K562 (cell line): ENCODE measurements at regions not wholly inside any gene's neighbourhood (a gene's known extent, or its start where the extent isn't known, plus 50 kb on each side); places are given as distances from the start of the nearest gene placed in this dataset.
A peak's percentile ranks its signal among the peaks of the same experiment; 100 is the strongest.

Experiments used
- ATAC-seq: fragments of 200-7000 bp; cut with Tn5 transposase; 3 replicates; pipeline ENCODE4 v1.9.1; 2020; ENCODE audit warnings: moderate library complexity
- BruUV-seq: library from RNA; stranded (reverse); fragments of 400-500 nt; replicated peaks from 2 replicates; lab custom pipeline; 2021; lab: Mats Ljungman, UMichigan
- CTCF ChIA-PET: fragments of 300-600 bp; formaldehyde crosslinking; extraction: SDS; loops from one replicate; lab custom pipeline; 2021; ENCODE audit warnings: low intra/inter-chr PET ratio; lab: Yijun Ruan, JAX
- POLR2A ChIA-PET: fragments of 300-600, 350-650 bp; sonication (Branson Sonifier 250); formaldehyde crosslinking; extraction: SDS; loops from one replicate; lab custom pipeline; 2021; ENCODE audit warnings: antibody characterized with exemption, inconsistent platforms; lab: Yijun Ruan, JAX
- DNase-seq, 4 experiments: peaks; one replicate each; pipeline versions ENCODE4 v3.0.0 to v3.0.0-alpha.2; 2011 to 2018; ENCODE audit warnings: low spot score in 3 of 4, mixed read lengths in 3 of 4; ENCODE audit errors: extremely low read depth in 1 of 4
- FAIRE-seq: peaks from 2 replicates; lab custom pipeline; 2011; peaks lifted over from hg19 to GRCh38; lab: Jason Lieb, UNC
- H2AFZ ChIP-seq: 2 replicates; pipeline ENCODE4 v1.6.0; 2011; ENCODE audit warnings: low read depth, low read length, control low read depth, inconsistent platforms
- H3K27ac ChIP-seq: fragments of 200-600 bp; 3 replicates; pipeline ENCODE4 v1.8.0; 2011; ENCODE audit warnings: low read depth, mild to moderate bottlenecking, control low read depth, inconsistent platforms, low read length, moderate library complexity, mixed read lengths; ENCODE audit errors: extremely low read depth
- H3K27me3 ChIP-seq, 2 experiments: fragments of 300-600 bp in 1 of 2; 2 replicates in 1 of 2; 3 replicates in 1 of 2; pipeline versions ENCODE4 v1.6.0 to v1.8.0; 2011; ENCODE audit warnings: inconsistent platforms in 2 of 2, low read length in 2 of 2, mild to moderate bottlenecking in 1 of 2, mixed read lengths in 1 of 2, moderate library complexity in 1 of 2; ENCODE audit not compliant: control insufficient read depth in 2 of 2, insufficient read depth in 2 of 2
- H3K36me3 ChIP-seq: fragments of 300-600 bp; 3 replicates; pipeline ENCODE4 v1.8.0; 2011; ENCODE audit warnings: mild to moderate bottlenecking, low read length, inconsistent platforms; ENCODE audit not compliant: control insufficient read depth, insufficient read depth
- H3K4me1 ChIP-seq, 2 experiments: fragments of 200-600 bp in 1 of 2; replicated peaks in 1 of 2; 2 replicates in 1 of 2; 3 replicates in 1 of 2; pipeline versions ENCODE4 v1.5.1 to v1.8.0; 2011; ENCODE audit warnings: inconsistent platforms in 2 of 2, low read length in 2 of 2, mild to moderate bottlenecking in 1 of 2, mixed read lengths in 1 of 2, moderate library complexity in 1 of 2; ENCODE audit not compliant: control insufficient read depth in 2 of 2, insufficient read depth in 2 of 2
- H3K4me2 ChIP-seq: 2 replicates; pipeline ENCODE4 v1.6.1; 2011; ENCODE audit warnings: low read length, control low read depth, inconsistent platforms, mixed read lengths; ENCODE audit not compliant: insufficient read depth
- H3K4me3 ChIP-seq: fragments of 200-600 bp; sonication (generic), shearing (Covaris generic); 2 replicates; pipeline ENCODE4 v1.5.1; 2016; ENCODE audit warnings: control low read depth, inconsistent platforms
- H3K79me2 ChIP-seq: fragments of 200-600 bp; 3 replicates; pipeline ENCODE4 v1.8.0; 2011; ENCODE audit warnings: low read length, inconsistent platforms; ENCODE audit not compliant: control insufficient read depth, insufficient read depth
- H3K9ac ChIP-seq, 2 experiments: 2 replicates each; pipeline versions ENCODE4 v1.6.0 to v1.6.1; 2011; ENCODE audit warnings: low read depth in 2 of 2, low read length in 2 of 2, control low read depth in 1 of 2, inconsistent platforms in 1 of 2, mild to moderate bottlenecking in 1 of 2, mixed read lengths in 1 of 2; ENCODE audit not compliant: insufficient read depth in 1 of 2
- H3K9me1 ChIP-seq: one replicate; pipeline ENCODE4 v1.6.0; 2011; ENCODE audit warnings: inconsistent platforms, mild to moderate bottlenecking, low read length, moderate library complexity; ENCODE audit not compliant: control insufficient read depth, insufficient read depth
- H3K9me3 ChIP-seq: replicated peaks from 2 replicates; pipeline ENCODE4 v1.5.1; 2011; ENCODE audit warnings: low read depth, low read length, inconsistent platforms; ENCODE audit not compliant: control insufficient read depth, insufficient read depth
- H4K20me1 ChIP-seq: replicated peaks from 2 replicates; pipeline ENCODE4 v1.6.1; 2011; ENCODE audit warnings: low read length, inconsistent platforms, mixed read lengths; ENCODE audit not compliant: control insufficient read depth, insufficient read depth
- ARHGAP35 ChIP-seq: fragments of 450-650 bp; IDR thresholded peaks from 2 replicates; pipeline ENCODE4 v1.6.1; 2018; ENCODE audit not compliant: partially characterized antibody
- CBFA2T3 ChIP-seq: fragments of 450-650 bp; IDR thresholded peaks from 2 replicates; pipeline ENCODE4 v1.6.1; 2017
- ELK1 ChIP-seq: sonication (generic); formaldehyde crosslinking; IDR thresholded peaks from 2 replicates; pipeline ENCODE4 v1.8.1; 2022; ENCODE audit warnings: missing genetic modification reagents
- FOSL1 ChIP-seq: fragments of 200-800 bp; sonication (Bioruptor generic); conservative IDR thresholded peaks from 2 replicates; pipeline ENCODE4 v1.6.1; 2016; ENCODE audit warnings: missing genetic modification characterization, missing compliant biosample characterization
- HINFP ChIP-seq: fragments of 450-650 bp; conservative IDR thresholded peaks from 2 replicates; pipeline ENCODE4 v1.6.1; 2016; ENCODE audit warnings: missing genetic modification characterization, low read depth, mild to moderate bottlenecking, control low read depth, missing compliant biosample characterization
- MAX ChIP-seq: sonication (generic); formaldehyde crosslinking; IDR thresholded peaks from 2 replicates; pipeline ENCODE4 v1.9.0; 2022; ENCODE audit warnings: mild to moderate bottlenecking, missing genetic modification reagents
- NUFIP1 ChIP-seq: fragments of 450-650 bp; IDR thresholded peaks from 2 replicates; pipeline ENCODE4 v1.6.1; 2018; ENCODE audit not compliant: partially characterized antibody
- ZBTB2 ChIP-seq: fragments of 450-650 bp; IDR thresholded peaks from 2 replicates; pipeline ENCODE4 v1.6.1; 2016; ENCODE audit warnings: antibody characterized with exemption
- ZFP1 ChIP-seq: fragments of 450-650 bp; formaldehyde crosslinking; IDR thresholded peaks from 2 replicates; pipeline ENCODE4 v1.4.0; 2020; ENCODE audit warnings: mild to moderate bottlenecking, mixed read lengths
- WGBS: fragments of 100-300 bp; shearing (Covaris generic); methylation state at CpG from one replicate; pipeline ENCODE4 v1.1.6; 2016; ENCODE audit warnings: low coverage, mixed read lengths; ENCODE audit not compliant: insufficient coverage; ENCODE audit errors: missing lambda C conversion rate; 5-methylcytosine and 5-hydroxymethylcytosine counted together
- in situ Hi-C: fragments of 300-500 bp; cut with MboI; formaldehyde crosslinking; loops from 4 replicates; pipeline ENCODE4 v1.15.0; 2018; ENCODE audit warnings: inconsistent platforms, mixed read lengths
- intact Hi-C: fragments of 100-400 bp; cut with micrococcal nuclease; formaldehyde crosslinking; loops from 2 replicates; pipeline ENCODE4 v1.14.2; 2022

GRCh38 chr2:64296140-64296480, 151.9 kb upstream of the PELI1 start:
- H3K4me1 ChIP-seq, result no peaks in the 10 kb centered on the region
- peaks cover 6 to 11% of the 10 kb centered on the region in 2 experiments; a peak in 4 of 5 replicates for H3K27me3 ChIP-seq
- H3K4me2 ChIP-seq, result no peak overlapping the region
- no peak overlapping the region for H3K27ac ChIP-seq
- no peaks in the 10 kb centered on the region for H3K9me1 ChIP-seq
- ATAC-seq, result no peak; the same call in 2 of the 3 replicates
- in situ Hi-C loops, result no loop called here
- H3K9me3 ChIP-seq, result no peaks in the 10 kb centered on the region
- no peak overlapping the region for H3K9ac ChIP-seq
- ChIA-PET CTCF (no interaction called here), POLR2A (interaction anchor here (0.8 kb wide), 1 partner anchor 14 kb away, joined by 3 read pairs; no protein-coding TSS in a partner anchor)
- no peaks in the 10 kb centered on the region for H3K36me3 ChIP-seq
- WGBS, result 1% methylated on average over 4 of the region's 4 CpGs
- no peak for FAIRE-seq
- H3K79me2 ChIP-seq, result no peaks in the 10 kb centered on the region
- peak in 1 of 4 experiments; percentile 11 for DNase-seq
- no TSS peak for BruUV-seq
- intact Hi-C loops, result no loop called here
- no peak overlapping the region for H3K4me3 ChIP-seq
- no peak overlapping the region for H2AFZ ChIP-seq
- H4K20me1 ChIP-seq, result no peaks in the 10 kb centered on the region
- TF ChIP-seq ZFP1 (CRISPR knock-in tag), result no peak
- no peak for TF ChIP-seq FOSL1 (tag)
- TF ChIP-seq NUFIP1, result no peak
- no peak for TF ChIP-seq ARHGAP35
- no peak for TF ChIP-seq ZBTB2
- TF ChIP-seq MAX (CRISPR knock-in tag), result peak; percentile 81
- no peak for TF ChIP-seq CBFA2T3
- TF ChIP-seq ELK1, result no peak
- no peak for TF ChIP-seq HINFP (tag)
